ENCODE measurements at regions not wholly inside any gene's neighbourhood (a gene's known extent, or its start where the extent isn't known, plus 50 kb on each side); places are given as distances from the start of the nearest gene placed in this dataset.

GRCh38 chr11:109946322-109946846, 146.8 kb upstream of the ZC3H12C start:
- Histone ChIP-seq H3K4me2 (ENCODE audit: low read length) (peak overlapping the region; percentile 16), H3K79me1 (ENCODE audit: low read length) (no peaks in the 10 kb centered on the region), H3K23ac (ENCODE audit: low read length) (no peak overlapping the region), H2AK5ac (ENCODE audit: low read length) (no peak overlapping the region), H3K56ac (ENCODE audit: low read length) (peak overlapping the region; percentile 86), H3K4me3 (ENCODE audit: low read length) (no peak overlapping the region), H3K27me3 (ENCODE audit: insufficient read depth, low read length, poor library complexity) (no peaks in the 10 kb centered on the region), H4K8ac (ENCODE audit: low read depth, low read length) (no peak overlapping the region), H3K27ac (ENCODE audit: low read depth, low read length) (no peak overlapping the region), H2BK120ac (ENCODE audit: low read depth, low read length) (peak overlapping the region; percentile 88), H3K9ac (ENCODE audit: low read length) (peak overlapping the region; percentile 46), H2BK5ac (ENCODE audit: low read length) (no peak overlapping the region), H3K4ac (ENCODE audit: low read depth, low read length) (peak overlapping the region; percentile 55), H3K18ac (ENCODE audit: low read length) (peak overlapping the region; percentile 94), H4K5ac (ENCODE audit: low read length) (peak overlapping the region; percentile 52), H3K4me1 (ENCODE audit: control insufficient read depth, low read depth, low read length) (no peaks in the 10 kb centered on the region), H2BK15ac (replicated peaks; ENCODE audit: low read depth) (no peak overlapping the region), H3K79me2 (ENCODE audit: control insufficient read depth, insufficient read depth, low read length) (no peaks in the 10 kb centered on the region), H3K36me3 (ENCODE audit: control insufficient read depth, insufficient read depth, low read length) (no peaks in the 10 kb centered on the region)
- DNase-seq: peak; percentile 94
- WGBS (ENCODE audit: extremely low coverage, insufficient coverage, low lambda C conversion rate): no CpG with 5 or more reads among the region's 8 CpGs

GRCh38 chr11:109954534-109954933, 138.7 kb upstream of the ZC3H12C start:
- WGBS (ENCODE audit: extremely low coverage, insufficient coverage, low lambda C conversion rate): no CpG with 5 or more reads among the region's 2 CpGs
- H3K9ac ChIP-seq (ENCODE audit: low read length): no peak overlapping the region
- no peak overlapping the region for H2BK5ac ChIP-seq (ENCODE audit: low read length)
- no peaks in the 10 kb centered on the region for H3K79me1 ChIP-seq (ENCODE audit: low read length)
- no peak overlapping the region for H3K4ac ChIP-seq (ENCODE audit: low read depth, low read length)
- H3K27me3 ChIP-seq (ENCODE audit: insufficient read depth, low read length, poor library complexity): peaks cover 2% of the 10 kb centered on the region
- no peak overlapping the region for H3K27ac ChIP-seq (ENCODE audit: low read depth, low read length)
- H4K5ac ChIP-seq (ENCODE audit: low read length): no peak overlapping the region
- H2BK15ac ChIP-seq (replicated peaks; ENCODE audit: low read depth): no peak overlapping the region
- no peaks in the 10 kb centered on the region for H3K4me1 ChIP-seq (ENCODE audit: control insufficient read depth, low read depth, low read length)
- H3K4me2 ChIP-seq (ENCODE audit: low read length): no peak overlapping the region
- no peak overlapping the region for H3K18ac ChIP-seq (ENCODE audit: low read length)
- no peak overlapping the region for H4K8ac ChIP-seq (ENCODE audit: low read depth, low read length)
- H3K4me3 ChIP-seq (ENCODE audit: low read length): no peak overlapping the region
- no peak overlapping the region for H3K23ac ChIP-seq (ENCODE audit: low read length)
- H3K79me2 ChIP-seq (ENCODE audit: control insufficient read depth, insufficient read depth, low read length): no peaks in the 10 kb centered on the region
- H3K36me3 ChIP-seq (ENCODE audit: control insufficient read depth, insufficient read depth, low read length): no peaks in the 10 kb centered on the region
- no peak for DNase-seq
- H3K56ac ChIP-seq (ENCODE audit: low read length): no peak overlapping the region
- no peak overlapping the region for H2BK120ac ChIP-seq (ENCODE audit: low read depth, low read length)
- H2AK5ac ChIP-seq (ENCODE audit: low read length): no peak overlapping the region

GRCh38 chr11:109956124-109956793, 136.9 kb upstream of the ZC3H12C start:
- no peak overlapping the region for H3K4me2 ChIP-seq (ENCODE audit: low read length)
- no peak overlapping the region for H2BK15ac ChIP-seq (replicated peaks; ENCODE audit: low read depth)
- no peak overlapping the region for H2AK5ac ChIP-seq (ENCODE audit: low read length)
- H3K4me1 ChIP-seq (ENCODE audit: control insufficient read depth, low read depth, low read length): no peaks in the 10 kb centered on the region
- no peaks in the 10 kb centered on the region for H3K79me1 ChIP-seq (ENCODE audit: low read length)
- no peak overlapping the region for H3K23ac ChIP-seq (ENCODE audit: low read length)
- no peak overlapping the region for H4K8ac ChIP-seq (ENCODE audit: low read depth, low read length)
- H3K36me3 ChIP-seq (ENCODE audit: control insufficient read depth, insufficient read depth, low read length): no peaks in the 10 kb centered on the region
- no peak overlapping the region for H3K56ac ChIP-seq (ENCODE audit: low read length)
- H2BK5ac ChIP-seq (ENCODE audit: low read length): no peak overlapping the region
- DNase-seq: no peak
- H3K27ac ChIP-seq (ENCODE audit: low read depth, low read length): no peak overlapping the region
- H3K4me3 ChIP-seq (ENCODE audit: low read length): no peak overlapping the region
- H4K5ac ChIP-seq (ENCODE audit: low read length): no peak overlapping the region
- H3K4ac ChIP-seq (ENCODE audit: low read depth, low read length): no peak overlapping the region
- WGBS (ENCODE audit: extremely low coverage, insufficient coverage, low lambda C conversion rate): no CpG with 5 or more reads among the region's 3 CpGs
- no peaks in the 10 kb centered on the region for H3K79me2 ChIP-seq (ENCODE audit: control insufficient read depth, insufficient read depth, low read length)
- no peak overlapping the region for H2BK120ac ChIP-seq (ENCODE audit: low read depth, low read length)
- H3K27me3 ChIP-seq (ENCODE audit: insufficient read depth, low read length, poor library complexity): peaks cover 2% of the 10 kb centered on the region
- H3K18ac ChIP-seq (ENCODE audit: low read length): no peak overlapping the region
- no peak overlapping the region for H3K9ac ChIP-seq (ENCODE audit: low read length)

- no peaks in the 10 kb centered on the region for H3K36me3 ChIP-seq (ENCODE audit: control insufficient read depth, insufficient read depth, low read length)
- no peak overlapping the region for H3K56ac ChIP-seq (ENCODE audit: low read length)
- H3K79me2 ChIP-seq (ENCODE audit: control insufficient read depth, insufficient read depth, low read length): no peaks in the 10 kb centered on the region
- H2AK5ac ChIP-seq (ENCODE audit: low read length): no peak overlapping the region
- no peak overlapping the region for H2BK15ac ChIP-seq (replicated peaks; ENCODE audit: low read depth)
- H3K27me3 ChIP-seq (ENCODE audit: insufficient read depth, low read length, poor library complexity): peaks cover 2% of the 10 kb centered on the region
- no peak for DNase-seq
- no peak overlapping the region for H4K5ac ChIP-seq (ENCODE audit: low read length)
- no peaks in the 10 kb centered on the region for H3K4me1 ChIP-seq (ENCODE audit: control insufficient read depth, low read depth, low read length)
- H3K27ac ChIP-seq (ENCODE audit: low read depth, low read length): no peak overlapping the region
- H2BK5ac ChIP-seq (ENCODE audit: low read length): no peak overlapping the region
- no peak overlapping the region for H3K4ac ChIP-seq (ENCODE audit: low read depth, low read length)
- no peaks in the 10 kb centered on the region for H3K79me1 ChIP-seq (ENCODE audit: low read length)
- H3K9ac ChIP-seq (ENCODE audit: low read length): no peak overlapping the region
- H4K8ac ChIP-seq (ENCODE audit: low read depth, low read length): no peak overlapping the region
- H2BK120ac ChIP-seq (ENCODE audit: low read depth, low read length): no peak overlapping the region
- WGBS (ENCODE audit: extremely low coverage, insufficient coverage, low lambda C conversion rate): no CpG with 5 or more reads among the region's 6 CpGs
- H3K4me2 ChIP-seq (ENCODE audit: low read length): no peak overlapping the region
- H3K23ac ChIP-seq (ENCODE audit: low read length): no peak overlapping the region
- no peak overlapping the region for H3K18ac ChIP-seq (ENCODE audit: low read length)
- H3K4me3 ChIP-seq (ENCODE audit: low read length): no peak overlapping the region
These were observed 136.2 kb upstream of the ZC3H12C start for GRCh38 chr11:109957000-109957399.

- H3K4me3 ChIP-seq (ENCODE audit: low read length): no peak overlapping the region
These were observed 135.6 kb upstream of the ZC3H12C start for GRCh38 chr11:109957601-109958000.

More at GRCh38 chr11:109957601-109958000, 135.6 kb upstream of the ZC3H12C start:
- no peak overlapping the region for H2AK5ac ChIP-seq (ENCODE audit: low read length)
- no peak overlapping the region for H3K18ac ChIP-seq (ENCODE audit: low read length)
- no peak overlapping the region for H3K4me2 ChIP-seq (ENCODE audit: low read length)
- no peak overlapping the region for H3K27ac ChIP-seq (ENCODE audit: low read depth, low read length)
- H3K79me2 ChIP-seq (ENCODE audit: control insufficient read depth, insufficient read depth, low read length): no peaks in the 10 kb centered on the region
- H3K4ac ChIP-seq (ENCODE audit: low read depth, low read length): no peak overlapping the region
- no peak overlapping the region for H3K23ac ChIP-seq (ENCODE audit: low read length)
- H2BK15ac ChIP-seq (replicated peaks; ENCODE audit: low read depth): no peak overlapping the region
- no peak overlapping the region for H2BK120ac ChIP-seq (ENCODE audit: low read depth, low read length)
- no peak overlapping the region for H3K56ac ChIP-seq (ENCODE audit: low read length)
- no peaks in the 10 kb centered on the region for H3K4me1 ChIP-seq (ENCODE audit: control insufficient read depth, low read depth, low read length)
- H3K27me3 ChIP-seq (ENCODE audit: insufficient read depth, low read length, poor library complexity): peaks cover 2% of the 10 kb centered on the region
- H2BK5ac ChIP-seq (ENCODE audit: low read length): no peak overlapping the region
- H4K8ac ChIP-seq (ENCODE audit: low read depth, low read length): no peak overlapping the region
- H3K36me3 ChIP-seq (ENCODE audit: control insufficient read depth, insufficient read depth, low read length): no peaks in the 10 kb centered on the region
- H3K79me1 ChIP-seq (ENCODE audit: low read length): no peaks in the 10 kb centered on the region
- no peak overlapping the region for H3K9ac ChIP-seq (ENCODE audit: low read length)
- H4K5ac ChIP-seq (ENCODE audit: low read length): no peak overlapping the region
- no peak for DNase-seq

All from mesendoderm (in vitro differentiated cells).